HEK293T (cell line): ENCODE measurements at regions not wholly inside any gene's neighbourhood (a gene's known extent, or its start where the extent isn't known, plus 50 kb on each side); places are given as distances from the start of the nearest gene placed in this dataset.

Source experiments
- ARNT ChIP-seq: fragments of 450-650 bp; IDR thresholded peaks from 2 replicates; pipeline ENCODE4 v1.6.1; 2017; ENCODE audit warnings: mild to moderate bottlenecking
- BHLHE40 ChIP-seq: fragments of 450-650 bp; IDR thresholded peaks from 2 replicates; pipeline ENCODE4 v1.6.1; 2016; ENCODE audit warnings: mild to moderate bottlenecking, moderate library complexity, borderline replicate concordance
- CTBP1 ChIP-seq: fragments of 450-650 bp; IDR thresholded peaks from 2 replicates; pipeline ENCODE4 v1.6.1; 2016; ENCODE audit warnings: borderline replicate concordance
- ELF4 ChIP-seq: fragments of 450-650 bp; IDR thresholded peaks from 2 replicates; pipeline ENCODE4 v1.6.1; 2017; ENCODE audit warnings: antibody characterized with exemption
- FOXA1 ChIP-seq: fragments of 450-650 bp; IDR thresholded peaks from 2 replicates; pipeline ENCODE4 v1.6.1; 2016; ENCODE audit warnings: mild to moderate bottlenecking
- FOXM1 ChIP-seq: fragments of 450-650 bp; IDR thresholded peaks from 2 replicates; pipeline ENCODE4 v1.6.1; 2017; ENCODE audit warnings: mild to moderate bottlenecking, borderline replicate concordance
- HDGF ChIP-seq: fragments of 450-650 bp; IDR thresholded peaks from 2 replicates; pipeline ENCODE4 v1.6.1; 2017; ENCODE audit warnings: antibody characterized with exemption, borderline replicate concordance
- L3MBTL2 ChIP-seq: fragments of 450-650 bp; conservative IDR thresholded peaks from 2 replicates; pipeline ENCODE4 v1.6.1; 2016; ENCODE audit warnings: mild to moderate bottlenecking
- LEF1 ChIP-seq: fragments of 450-650 bp; IDR thresholded peaks from 2 replicates; pipeline ENCODE4 v1.6.1; 2017; ENCODE audit warnings: mild to moderate bottlenecking, borderline replicate concordance
- NFRKB ChIP-seq: fragments of 450-650 bp; IDR thresholded peaks from 2 replicates; pipeline ENCODE4 v1.6.1; 2016; ENCODE audit warnings: mild to moderate bottlenecking, moderate library complexity
- SP1 ChIP-seq: fragments of 450-650 bp; IDR thresholded peaks from 2 replicates; pipeline ENCODE4 v1.6.1; 2017
- SUZ12 ChIP-seq: fragments of 450-650 bp; IDR thresholded peaks from 2 replicates; pipeline ENCODE4 v1.6.1; 2016; ENCODE audit warnings: mild to moderate bottlenecking
- ZNF384 ChIP-seq: fragments of 450-650 bp; IDR thresholded peaks from 2 replicates; pipeline ENCODE4 v1.6.1; 2016
- TF ChIP-seq, protein P1 (sequence below): fragments of 450-650 bp; IDR thresholded peaks from 2 replicates; pipeline ENCODE4 v1.6.1; 2016

DNA sequence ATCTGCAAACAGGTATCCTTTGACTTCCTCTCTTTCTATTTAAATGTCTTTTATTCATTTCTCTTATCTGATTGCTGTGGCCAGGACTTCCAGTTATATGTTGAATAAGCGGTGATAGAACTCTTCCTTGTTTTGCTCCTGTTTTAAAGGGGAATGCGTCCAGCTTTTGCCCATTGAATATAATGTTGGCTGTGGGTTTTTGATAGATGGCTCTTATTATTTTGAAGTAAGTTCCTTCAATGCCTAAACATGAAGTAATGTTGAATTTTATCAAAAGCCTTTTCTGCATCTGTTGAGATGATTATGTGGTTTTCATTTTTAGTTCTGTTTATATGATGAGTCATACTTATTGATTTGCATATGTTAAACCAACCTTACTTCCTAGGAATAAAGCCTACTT, 300.5 kb upstream of the CTNND2 start:
- TF ChIP-seq ARNT, result no peak
- TF ChIP-seq SP1, result no peak
- TF ChIP-seq ELF4, result no peak
- no peak for TF ChIP-seq HDGF
- TF ChIP-seq NFRKB, result no peak
- TF ChIP-seq ZNF384, result no peak
- TF ChIP-seq FOXM1, result no peak
- TF ChIP-seq LEF1, result no peak
- TF ChIP-seq BHLHE40, result no peak
- TF ChIP-seq SUZ12, result no peak
- TF ChIP-seq, protein P1, sequence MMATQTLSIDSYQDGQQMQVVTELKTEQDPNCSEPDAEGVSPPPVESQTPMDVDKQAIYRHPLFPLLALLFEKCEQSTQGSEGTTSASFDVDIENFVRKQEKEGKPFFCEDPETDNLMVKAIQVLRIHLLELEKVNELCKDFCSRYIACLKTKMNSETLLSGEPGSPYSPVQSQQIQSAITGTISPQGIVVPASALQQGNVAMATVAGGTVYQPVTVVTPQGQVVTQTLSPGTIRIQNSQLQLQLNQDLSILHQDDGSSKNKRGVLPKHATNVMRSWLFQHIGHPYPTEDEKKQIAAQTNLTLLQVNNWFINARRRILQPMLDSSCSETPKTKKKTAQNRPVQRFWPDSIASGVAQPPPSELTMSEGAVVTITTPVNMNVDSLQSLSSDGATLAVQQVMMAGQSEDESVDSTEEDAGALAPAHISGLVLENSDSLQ, result no peak
- TF ChIP-seq FOXA1, result no peak
- no peak for TF ChIP-seq L3MBTL2
- no peak for TF ChIP-seq CTBP1
